WERI-Rb-1 (cell line): ENCODE measurements at regions not wholly inside any gene's neighbourhood (a gene's known extent, or its start where the extent isn't known, plus 50 kb on each side); places are given as distances from the start of the nearest gene placed in this dataset.

Source experiments
- DNase-seq: peaks from one replicate; pipeline ENCODE4 v3.0.0-alpha.2; 2020
- H3K27ac ChIP-seq: fragments of 250-450 bp; sonication (Bioruptor Pico); 2 replicates; pipeline ENCODE4 v1.5.1; 2020; ENCODE audit warnings: mild to moderate bottlenecking, moderate library complexity
- H3K27me3 ChIP-seq: fragments of 250-450 bp; sonication (Bioruptor Pico); 2 replicates; pipeline ENCODE4 v1.5.1; 2021; ENCODE audit warnings: mild to moderate bottlenecking, low read depth, moderate library complexity; ENCODE audit not compliant: insufficient read depth, severe bottlenecking
- H3K36me3 ChIP-seq: fragments of 250-450 bp; sonication (Bioruptor Pico); 2 replicates; pipeline ENCODE4 v1.5.1; 2020; ENCODE audit warnings: mild to moderate bottlenecking, moderate library complexity
- H3K4me3 ChIP-seq: 2 replicates; pipeline ENCODE4 v1.5.1; 2011; ENCODE audit warnings: low read depth, mild to moderate bottlenecking, control low read depth, low read length
- H3K9me3 ChIP-seq: fragments of 250-450 bp; sonication (Bioruptor Pico); 2 replicates; pipeline ENCODE4 v1.5.1; 2021; ENCODE audit warnings: mild to moderate bottlenecking, moderate library complexity; ENCODE audit not compliant: severe bottlenecking
- TF ChIP-seq, protein P1 (sequence below): IDR thresholded peaks from 2 replicates; pipeline ENCODE4 v1.5.1; 2011; ENCODE audit warnings: low read depth, mild to moderate bottlenecking, control low read depth, inconsistent platforms, low read length

DNA sequence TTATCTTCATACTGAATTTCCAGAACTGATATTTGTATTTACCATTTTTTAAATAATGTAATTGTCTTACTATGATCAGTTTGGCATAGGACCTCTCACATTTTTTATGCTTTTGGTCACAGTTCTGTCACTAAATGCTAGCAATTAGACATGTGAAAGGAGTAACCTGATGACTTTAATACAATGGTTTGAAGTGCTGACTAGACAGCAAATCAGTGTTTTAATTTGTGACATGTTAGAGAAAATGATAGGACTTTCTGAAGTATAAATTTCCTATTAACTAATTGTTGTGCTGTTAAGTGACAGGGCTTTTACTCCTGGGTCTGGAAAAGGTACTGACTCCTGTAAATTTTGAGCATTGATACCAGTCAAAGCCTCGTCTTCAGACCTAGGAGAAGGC lies 117.5 kb downstream of the ZNF330 start:
- no peak overlapping the region for H3K27ac ChIP-seq

DNA sequence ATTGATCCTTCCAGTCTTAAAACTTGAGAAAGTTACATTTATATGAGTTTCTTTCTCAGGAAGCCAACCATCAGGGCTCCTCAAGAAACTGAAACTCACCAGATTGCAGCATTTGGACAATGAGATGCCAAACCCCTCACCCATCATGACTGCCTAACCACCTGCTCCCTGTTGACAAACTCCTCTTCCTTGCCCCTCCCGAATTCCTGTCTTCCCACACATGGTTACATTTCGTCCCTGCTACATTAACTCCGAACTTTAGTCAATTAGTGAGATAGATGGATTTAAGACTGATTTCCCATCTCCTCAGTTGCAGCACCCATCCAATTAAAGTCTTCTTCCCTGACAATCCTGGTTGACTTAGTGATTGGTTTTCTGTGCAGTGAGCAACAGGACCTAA lies 118.7 kb downstream of the ZNF330 start:
- Histone ChIP-seq H3K36me3 (no peaks in the 10 kb centered on the region), H3K27ac (no peak overlapping the region), H3K27me3 (no peaks in the 10 kb centered on the region), H3K9me3 (no peaks in the 10 kb centered on the region), H3K4me3 (no peak overlapping the region)
- no peak for DNase-seq
- TF ChIP-seq, protein P1, sequence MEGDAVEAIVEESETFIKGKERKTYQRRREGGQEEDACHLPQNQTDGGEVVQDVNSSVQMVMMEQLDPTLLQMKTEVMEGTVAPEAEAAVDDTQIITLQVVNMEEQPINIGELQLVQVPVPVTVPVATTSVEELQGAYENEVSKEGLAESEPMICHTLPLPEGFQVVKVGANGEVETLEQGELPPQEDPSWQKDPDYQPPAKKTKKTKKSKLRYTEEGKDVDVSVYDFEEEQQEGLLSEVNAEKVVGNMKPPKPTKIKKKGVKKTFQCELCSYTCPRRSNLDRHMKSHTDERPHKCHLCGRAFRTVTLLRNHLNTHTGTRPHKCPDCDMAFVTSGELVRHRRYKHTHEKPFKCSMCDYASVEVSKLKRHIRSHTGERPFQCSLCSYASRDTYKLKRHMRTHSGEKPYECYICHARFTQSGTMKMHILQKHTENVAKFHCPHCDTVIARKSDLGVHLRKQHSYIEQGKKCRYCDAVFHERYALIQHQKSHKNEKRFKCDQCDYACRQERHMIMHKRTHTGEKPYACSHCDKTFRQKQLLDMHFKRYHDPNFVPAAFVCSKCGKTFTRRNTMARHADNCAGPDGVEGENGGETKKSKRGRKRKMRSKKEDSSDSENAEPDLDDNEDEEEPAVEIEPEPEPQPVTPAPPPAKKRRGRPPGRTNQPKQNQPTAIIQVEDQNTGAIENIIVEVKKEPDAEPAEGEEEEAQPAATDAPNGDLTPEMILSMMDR: no peak

More for the DNA sequence above, 117.5 kb downstream of the ZNF330 start:
- Histone ChIP-seq H3K36me3 (no peaks in the 10 kb centered on the region), H3K4me3 (no peak overlapping the region), H3K9me3 (no peaks in the 10 kb centered on the region), H3K27me3 (no peaks in the 10 kb centered on the region)
- TF ChIP-seq, protein P1: no peak
- DNase-seq: no peak

DNA sequence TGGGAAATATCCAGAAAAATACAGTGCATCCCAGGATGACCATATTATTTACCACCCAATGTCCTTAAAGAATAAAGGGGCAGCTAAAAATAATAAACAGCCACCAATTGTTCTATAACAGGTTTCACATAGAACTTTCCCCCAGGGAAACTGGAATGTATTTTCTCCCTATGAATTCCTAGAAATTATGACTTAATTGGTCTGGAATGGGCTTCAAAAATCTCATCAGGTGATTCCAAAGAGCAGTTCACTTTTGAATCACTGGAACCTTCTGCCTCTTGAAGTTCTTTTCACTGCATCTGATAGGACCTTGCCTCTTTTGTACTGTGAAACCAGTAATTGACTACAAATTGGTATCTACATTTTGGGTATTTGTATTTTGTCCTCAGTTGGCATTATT lies 119.3 kb downstream of the ZNF330 start:
- Histone ChIP-seq H3K4me3 (no peak overlapping the region), H3K27ac (no peak overlapping the region), H3K27me3 (no peaks in the 10 kb centered on the region), H3K36me3 (no peaks in the 10 kb centered on the region), H3K9me3 (no peaks in the 10 kb centered on the region)
- no peak for DNase-seq
- TF ChIP-seq, protein P1: no peak

GRCh38 chr4:141340458-141340857 lies 119.8 kb downstream of the ZNF330 start:
- H3K36me3 ChIP-seq: no peaks in the 10 kb centered on the region

GRCh38 chr4:141346144-141346543 lies 125.4 kb downstream of the ZNF330 start:
- H3K36me3 ChIP-seq: no peaks in the 10 kb centered on the region
- no peaks in the 10 kb centered on the region for H3K27me3 ChIP-seq
- H3K4me3 ChIP-seq: no peak overlapping the region
- H3K9me3 ChIP-seq: no peaks in the 10 kb centered on the region
- peak; percentile 19 for DNase-seq
- no peak overlapping the region for H3K27ac ChIP-seq
- TF ChIP-seq, protein P1: peak; percentile 48; the same call in 1 of the 2 replicates

More at GRCh38 chr4:141340458-141340857, 119.8 kb downstream of the ZNF330 start:
- peak; percentile 65 for DNase-seq
- no peaks in the 10 kb centered on the region for H3K9me3 ChIP-seq
- TF ChIP-seq, protein P1: no peak
- H3K27ac ChIP-seq: no peak overlapping the region
- H3K4me3 ChIP-seq: no peak overlapping the region
- H3K27me3 ChIP-seq: no peaks in the 10 kb centered on the region

- DNase-seq: no peak
These were observed 127.0 kb downstream of the ZNF330 start for GRCh38 chr4:141347684-141348083.

More at GRCh38 chr4:141347684-141348083, 127.0 kb downstream of the ZNF330 start:
- Histone ChIP-seq H3K36me3 (no peaks in the 10 kb centered on the region), H3K4me3 (no peak overlapping the region), H3K9me3 (no peaks in the 10 kb centered on the region), H3K27ac (no peak overlapping the region), H3K27me3 (no peaks in the 10 kb centered on the region)
- TF ChIP-seq, protein P1: no peak
